Mesothelial cell of epicardium (in vitro differentiated cells): ENCODE measurements at regions not wholly inside any gene's neighbourhood (a gene's known extent, or its start where the extent isn't known, plus 50 kb on each side); places are given as distances from the start of the nearest gene placed in this dataset.

Experiments used
- DNase-seq, 2 experiments: peaks; one replicate each; pipeline ENCODE4 v3.0.0; 2021; ENCODE audit warnings: low spot score in 2 of 2; ENCODE audit not compliant: unreplicated experiment in 2 of 2
- H3K27ac Mint-ChIP-seq: 2 replicates; pipeline ENCODE4 v1.8.0; 2021; ENCODE audit warnings: mixed read lengths
- H3K27me3 Mint-ChIP-seq: 2 replicates; pipeline ENCODE4 v1.8.0; 2021; ENCODE audit warnings: low read depth, mixed read lengths
- H3K36me3 Mint-ChIP-seq: 2 replicates; pipeline ENCODE4 v1.8.0; 2021; ENCODE audit warnings: mixed read lengths
- H3K4me1 Mint-ChIP-seq: 2 replicates; pipeline ENCODE4 v1.8.0; 2021; ENCODE audit warnings: mixed read lengths
- H3K4me3 Mint-ChIP-seq: 2 replicates; pipeline ENCODE4 v1.8.0; 2021; ENCODE audit warnings: mild to moderate bottlenecking, moderate library complexity, mixed read lengths
- H3K9me3 Mint-ChIP-seq: 2 replicates; pipeline ENCODE4 v1.8.0; 2021; ENCODE audit warnings: mixed read lengths
- TF ChIP-seq, protein P1 (sequence below): fragments of 200-600 bp; sonication (generic); IDR thresholded peaks from one replicate; pipeline ENCODE4 v1.5.0; 2021; ENCODE audit warnings: antibody characterized with exemption; ENCODE audit not compliant: unreplicated experiment

GRCh38 chr2:120606931-120607330 lies 128.7 kb upstream of the GLI2 start:
- DNase-seq = no peak
- H3K27me3 Mint-ChIP-seq = peaks cover 32% of the 10 kb centered on the region
- TF ChIP-seq, protein P1, sequence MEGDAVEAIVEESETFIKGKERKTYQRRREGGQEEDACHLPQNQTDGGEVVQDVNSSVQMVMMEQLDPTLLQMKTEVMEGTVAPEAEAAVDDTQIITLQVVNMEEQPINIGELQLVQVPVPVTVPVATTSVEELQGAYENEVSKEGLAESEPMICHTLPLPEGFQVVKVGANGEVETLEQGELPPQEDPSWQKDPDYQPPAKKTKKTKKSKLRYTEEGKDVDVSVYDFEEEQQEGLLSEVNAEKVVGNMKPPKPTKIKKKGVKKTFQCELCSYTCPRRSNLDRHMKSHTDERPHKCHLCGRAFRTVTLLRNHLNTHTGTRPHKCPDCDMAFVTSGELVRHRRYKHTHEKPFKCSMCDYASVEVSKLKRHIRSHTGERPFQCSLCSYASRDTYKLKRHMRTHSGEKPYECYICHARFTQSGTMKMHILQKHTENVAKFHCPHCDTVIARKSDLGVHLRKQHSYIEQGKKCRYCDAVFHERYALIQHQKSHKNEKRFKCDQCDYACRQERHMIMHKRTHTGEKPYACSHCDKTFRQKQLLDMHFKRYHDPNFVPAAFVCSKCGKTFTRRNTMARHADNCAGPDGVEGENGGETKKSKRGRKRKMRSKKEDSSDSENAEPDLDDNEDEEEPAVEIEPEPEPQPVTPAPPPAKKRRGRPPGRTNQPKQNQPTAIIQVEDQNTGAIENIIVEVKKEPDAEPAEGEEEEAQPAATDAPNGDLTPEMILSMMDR = no peak

DNA sequence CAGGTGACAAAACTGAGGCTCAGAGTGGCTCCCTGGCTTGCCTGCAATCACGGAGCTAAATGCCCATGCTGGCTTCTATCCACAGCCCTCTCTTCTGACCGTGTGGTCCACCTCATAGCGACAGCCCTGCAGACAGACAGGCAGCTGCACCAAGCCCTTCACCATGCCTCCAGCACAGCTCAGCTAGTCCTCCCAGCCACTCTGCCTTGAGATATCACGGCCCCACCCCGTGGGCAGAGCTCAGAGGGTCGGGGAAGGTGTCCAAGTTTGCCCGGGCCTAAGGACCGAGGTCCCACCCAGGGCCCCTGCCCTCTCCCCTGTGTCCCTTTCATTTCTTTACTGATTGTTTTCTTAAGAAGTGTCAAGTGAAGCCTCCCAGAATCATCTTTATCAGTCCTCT lies 128.2 kb upstream of the GLI2 start:
- H3K27me3 Mint-ChIP-seq = peaks cover 34% of the 10 kb centered on the region
- no peaks in the 10 kb centered on the region for H3K36me3 Mint-ChIP-seq
- DNase-seq = no peak
- TF ChIP-seq, protein P1 = no peak
- H3K4me3 Mint-ChIP-seq = no peak overlapping the region
- H3K4me1 Mint-ChIP-seq = no peaks in the 10 kb centered on the region
- H3K27ac Mint-ChIP-seq = no peak overlapping the region
- peaks cover 4% of the 10 kb centered on the region for H3K9me3 Mint-ChIP-seq

More at GRCh38 chr2:120606931-120607330, 128.7 kb upstream of the GLI2 start:
- Mint-ChIP-seq H3K36me3 (no peaks in the 10 kb centered on the region), H3K4me1 (no peaks in the 10 kb centered on the region), H3K27ac (no peak overlapping the region), H3K4me3 (no peak overlapping the region), H3K9me3 (peaks cover 4% of the 10 kb centered on the region)

- H3K4me1 Mint-ChIP-seq = no peaks in the 10 kb centered on the region
- TF ChIP-seq, protein P1 = no peak
- H3K4me3 Mint-ChIP-seq = no peak overlapping the region
- peaks cover 35% of the 10 kb centered on the region for H3K27me3 Mint-ChIP-seq
- no peak for DNase-seq
- no peak overlapping the region for H3K27ac Mint-ChIP-seq
- H3K9me3 Mint-ChIP-seq = peaks cover 4% of the 10 kb centered on the region
- H3K36me3 Mint-ChIP-seq = no peaks in the 10 kb centered on the region
These were observed 127.7 kb upstream of the GLI2 start for GRCh38 chr2:120607996-120608395.

- peaks cover 6% of the 10 kb centered on the region for H3K4me1 Mint-ChIP-seq
- H3K27ac Mint-ChIP-seq = no peak overlapping the region
- H3K9me3 Mint-ChIP-seq = no peaks in the 10 kb centered on the region
- no peak for DNase-seq
- TF ChIP-seq, protein P1 = no peak
- H3K36me3 Mint-ChIP-seq = no peaks in the 10 kb centered on the region
- H3K27me3 Mint-ChIP-seq = peaks cover 41% of the 10 kb centered on the region
- no peak overlapping the region for H3K4me3 Mint-ChIP-seq
These were observed 125.8 kb upstream of the GLI2 start for GRCh38 chr2:120609826-120610395.

DNA sequence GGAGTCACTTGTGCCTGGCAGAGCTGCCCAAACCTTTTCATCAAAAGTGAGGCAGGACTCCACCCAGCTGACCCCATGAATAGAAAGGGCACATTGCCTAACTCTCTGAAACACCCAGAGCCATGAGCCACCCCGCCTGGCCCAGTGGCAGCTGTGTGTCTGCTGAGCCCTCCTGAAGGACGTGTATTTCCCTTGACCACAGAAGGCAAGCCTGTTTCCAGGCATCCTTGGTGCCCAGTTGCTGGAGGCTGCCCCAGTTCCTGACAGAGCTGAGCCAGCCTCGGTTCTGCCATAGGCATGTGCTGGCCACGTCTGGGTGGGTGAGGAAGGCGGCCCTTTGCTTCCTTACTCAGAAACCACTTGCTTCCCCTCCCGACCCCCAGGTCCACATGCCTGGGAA lies 124.7 kb upstream of the GLI2 start:
- no peak for DNase-seq
- Mint-ChIP-seq H3K27me3 (peaks cover 36% of the 10 kb centered on the region), H3K27ac (no peak overlapping the region), H3K4me1 (peaks cover 6% of the 10 kb centered on the region), H3K4me3 (no peak overlapping the region), H3K36me3 (no peaks in the 10 kb centered on the region), H3K9me3 (no peaks in the 10 kb centered on the region)
- TF ChIP-seq, protein P1 = no peak

- no peak overlapping the region for H3K27ac Mint-ChIP-seq
- H3K4me3 Mint-ChIP-seq = no peak overlapping the region
- peaks cover 35% of the 10 kb centered on the region for H3K27me3 Mint-ChIP-seq
These were observed 123.7 kb upstream of the GLI2 start for GRCh38 chr2:120611961-120612360.

More at GRCh38 chr2:120611961-120612360, 123.7 kb upstream of the GLI2 start:
- DNase-seq = no peak
- Mint-ChIP-seq H3K36me3 (no peaks in the 10 kb centered on the region), H3K4me1 (peaks cover 6% of the 10 kb centered on the region), H3K9me3 (no peaks in the 10 kb centered on the region)
- TF ChIP-seq, protein P1 = no peak
